Hematopoietic multipotent progenitor cell (in vitro differentiated cells): ENCODE measurements at regions not wholly inside any gene's neighbourhood (a gene's known extent, or its start where the extent isn't known, plus 50 kb on each side); places are given as distances from the start of the nearest gene placed in this dataset.

ENCODE experiments used
- DNase-seq, 3 donors: peaks; one replicate each; pipeline ENCODE4 v3.0.0-alpha.2; 2011 to 2015; ENCODE audit warnings: low read depth in 2 of 3, low spot score in 2 of 3

DNA sequence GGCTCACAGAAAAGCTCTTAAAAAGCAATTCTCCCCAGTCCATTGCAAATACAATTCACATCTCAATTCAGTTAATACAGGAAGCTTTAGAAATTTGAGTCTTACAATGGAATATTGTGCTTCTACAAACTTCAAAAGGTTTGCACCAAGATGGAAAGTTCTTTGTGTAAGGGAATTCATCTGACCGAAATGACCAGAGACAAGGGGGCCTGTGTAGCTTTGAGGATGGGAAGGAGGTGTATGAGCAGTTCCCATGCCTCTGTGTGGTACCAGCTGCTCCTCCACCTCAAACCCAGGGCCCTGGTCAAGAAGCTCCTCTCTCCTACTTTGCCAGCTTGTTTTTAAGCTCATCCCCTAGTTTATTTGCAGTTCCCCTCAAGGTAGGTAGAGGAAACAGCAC lies 312.8 kb upstream of the PKDCC start:
- DNase-seq: no peak

- peak in 1 of 3 donors; percentile 24 for DNase-seq
Observed at GRCh38 chr2:41735476-41735875, 312.3 kb upstream of the PKDCC start.

GRCh38 chr2:41736105-41736567 lies 311.7 kb upstream of the PKDCC start:
- DNase-seq: peak in 2 of 3 donors; percentile 42 to 79

DNA sequence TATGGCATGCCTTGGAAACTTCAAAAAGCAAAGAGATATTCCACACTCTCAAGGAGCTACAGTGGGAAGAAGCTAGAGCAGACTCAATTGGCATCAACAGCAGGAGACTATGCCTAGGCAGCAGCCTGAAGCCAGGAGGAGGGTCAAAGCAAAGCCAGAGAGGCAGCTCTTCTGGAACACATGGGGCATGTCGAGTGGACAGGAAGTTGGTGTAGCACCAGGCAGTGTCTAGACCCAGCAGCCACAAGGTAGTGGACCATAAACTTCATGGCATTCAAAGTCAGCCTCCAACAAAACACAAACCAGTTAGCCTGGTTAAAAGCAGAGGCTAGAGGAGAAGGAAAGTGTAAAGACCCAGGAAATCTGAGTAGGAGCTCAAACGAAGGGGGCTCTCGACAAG lies 311.2 kb upstream of the PKDCC start:
- no peak for DNase-seq

- DNase-seq: no peak
Observed at GRCh38 chr2:41737888-41738287, 309.9 kb upstream of the PKDCC start.

DNA sequence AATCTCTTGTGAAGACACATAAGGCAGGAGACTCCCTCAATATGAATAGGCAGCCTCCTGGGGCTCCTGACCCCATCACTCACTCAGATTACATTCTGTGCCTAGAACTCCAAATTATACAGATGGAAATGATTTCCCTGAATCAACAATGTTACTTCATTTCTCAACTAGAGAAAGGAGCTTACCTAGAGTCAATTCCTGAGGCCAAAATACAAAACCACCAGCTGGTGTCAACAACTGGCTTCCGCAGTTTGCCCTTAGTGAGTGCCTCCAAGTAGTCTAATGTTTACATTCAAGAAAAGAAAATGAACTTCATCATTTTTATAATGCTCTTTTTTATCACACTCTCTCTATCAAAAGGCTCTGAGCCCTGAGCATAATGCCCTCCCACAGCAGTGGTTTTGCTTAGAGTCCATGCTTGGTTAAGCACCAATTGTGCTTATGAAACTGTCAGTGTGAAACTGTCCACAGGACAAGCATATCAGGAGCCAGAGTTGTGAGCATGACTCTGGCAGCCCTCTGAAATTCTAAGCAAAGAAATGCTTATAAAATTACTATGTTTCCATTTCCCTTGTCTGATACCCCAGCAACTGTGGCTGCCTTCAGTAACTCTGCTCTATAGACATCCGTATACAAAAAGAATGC lies 305.7 kb upstream of the PKDCC start:
- DNase-seq: no peak

GRCh38 chr2:41743324-41743723 lies 304.5 kb upstream of the PKDCC start:
- no peak for DNase-seq

DNA sequence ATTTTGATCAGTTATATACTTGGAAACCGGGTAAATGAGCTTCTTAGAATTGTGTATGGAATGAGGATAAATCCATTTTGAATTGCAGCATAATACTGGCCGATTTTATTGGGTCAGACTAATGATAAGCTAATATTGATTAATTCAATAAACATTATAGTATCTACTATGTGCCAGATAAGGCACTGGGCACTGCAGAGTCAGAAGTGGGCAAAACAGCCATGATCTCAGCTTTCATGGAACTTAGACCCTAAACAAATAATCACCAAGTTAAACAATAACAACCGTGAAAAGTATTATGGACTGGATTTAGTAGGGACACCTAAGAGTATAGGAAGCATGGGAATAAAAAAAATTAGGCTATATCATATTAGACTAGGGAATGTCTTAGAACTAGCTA lies 297.0 kb upstream of the PKDCC start:
- DNase-seq: no peak

DNA sequence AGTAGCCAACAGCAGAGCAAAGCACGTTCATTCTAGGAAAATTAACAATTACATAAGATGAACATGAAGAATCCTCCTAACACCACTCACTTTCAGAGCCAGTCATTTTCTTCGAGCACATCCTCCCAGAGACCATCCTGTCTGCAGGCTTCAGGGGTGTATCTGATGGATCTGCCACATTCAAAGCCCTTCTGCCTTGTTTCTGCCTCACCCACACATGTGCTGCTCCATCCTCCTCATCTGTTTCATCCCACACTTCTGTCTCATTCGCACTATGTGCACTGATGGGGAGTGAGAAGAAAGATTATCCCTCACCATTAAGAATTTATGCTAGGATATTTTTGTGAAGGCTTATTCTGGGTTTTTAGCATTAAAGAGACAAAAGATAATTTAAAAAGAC lies 287.9 kb upstream of the PKDCC start:
- DNase-seq: no peak

- no peak for DNase-seq
Observed at GRCh38 chr2:41763141-41763540, 284.7 kb upstream of the PKDCC start.

DNA sequence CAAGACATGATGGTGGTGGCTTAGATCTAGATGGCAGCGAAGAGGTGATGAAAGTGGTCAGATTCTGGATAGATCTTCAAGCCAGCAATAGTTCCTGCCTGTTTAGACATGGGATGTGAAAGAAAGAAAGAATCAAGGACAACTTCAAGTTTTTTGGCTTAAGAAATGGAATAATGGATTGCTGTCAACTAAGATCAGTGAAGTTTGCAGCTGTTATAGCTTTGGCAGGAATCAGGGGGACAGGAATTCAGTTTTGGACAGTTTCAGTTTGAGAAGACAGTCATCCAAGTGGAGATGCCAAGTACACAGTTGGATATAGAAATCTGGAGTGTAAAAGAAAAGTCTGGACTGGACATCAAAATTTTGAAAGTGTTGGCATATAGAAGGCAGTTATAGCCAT lies 283.7 kb upstream of the PKDCC start:
- DNase-seq: no peak

DNA sequence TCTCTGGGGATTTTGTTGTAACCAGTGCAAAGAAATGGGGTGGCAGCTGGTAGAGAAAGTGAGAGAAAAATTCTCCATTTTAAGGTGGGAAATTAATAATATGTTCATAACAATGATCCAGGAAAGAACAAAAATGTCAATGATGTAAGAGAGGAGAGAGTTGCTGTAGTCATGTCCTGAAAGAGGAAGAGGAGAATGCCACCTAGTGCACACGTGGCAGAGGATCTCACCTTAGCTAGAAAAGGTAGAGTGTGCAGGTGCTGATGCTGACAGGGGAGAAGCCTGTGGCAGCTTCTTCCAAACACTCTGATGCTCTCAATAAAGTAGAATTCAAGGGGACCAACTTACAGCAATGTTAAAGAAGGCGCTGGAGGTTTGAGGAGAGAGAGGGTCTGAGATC lies 282.9 kb upstream of the PKDCC start:
- no peak for DNase-seq

DNA sequence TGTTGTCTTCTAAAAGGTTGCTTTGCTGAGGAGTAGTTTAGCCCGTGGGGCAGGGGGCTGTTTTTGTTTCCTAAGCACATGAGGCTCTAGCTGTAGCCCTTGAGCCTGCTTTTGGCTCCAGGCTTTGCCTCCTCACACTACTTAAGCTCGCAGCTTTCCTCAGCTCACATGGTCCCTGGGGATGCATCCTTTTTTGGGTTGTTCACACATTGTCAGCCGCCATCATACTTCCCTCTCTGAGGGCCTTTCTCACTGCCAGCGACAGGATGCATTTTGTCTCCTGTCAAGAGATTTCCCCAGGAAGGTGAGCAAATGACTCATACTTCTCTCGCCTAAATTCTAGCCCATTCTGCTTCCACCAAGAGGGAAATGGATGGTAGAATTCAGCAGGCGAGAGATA lies 279.5 kb upstream of the PKDCC start:
- DNase-seq: no peak

DNA sequence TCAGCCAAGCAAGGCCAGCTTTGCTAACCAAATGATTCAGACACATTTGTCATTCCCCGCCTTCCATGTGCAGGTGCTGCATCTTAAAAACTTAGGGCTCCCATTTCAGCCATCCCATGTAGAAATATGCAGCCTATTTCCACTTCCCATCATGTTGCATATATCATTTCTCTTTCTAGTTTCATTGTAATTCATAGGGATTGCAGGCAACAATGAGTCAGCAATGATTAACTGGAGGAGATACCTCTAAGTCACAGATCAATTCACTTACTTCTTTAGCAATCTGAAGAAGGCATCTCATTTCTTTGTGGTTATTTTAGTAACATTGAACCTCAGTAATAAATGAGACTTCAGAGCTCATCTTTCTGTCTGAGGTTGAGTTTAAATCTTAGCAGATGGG lies 276.1 kb upstream of the PKDCC start:
- no peak for DNase-seq

GRCh38 chr2:41772697-41773096 lies 275.1 kb upstream of the PKDCC start:
- DNase-seq: no peak

DNA sequence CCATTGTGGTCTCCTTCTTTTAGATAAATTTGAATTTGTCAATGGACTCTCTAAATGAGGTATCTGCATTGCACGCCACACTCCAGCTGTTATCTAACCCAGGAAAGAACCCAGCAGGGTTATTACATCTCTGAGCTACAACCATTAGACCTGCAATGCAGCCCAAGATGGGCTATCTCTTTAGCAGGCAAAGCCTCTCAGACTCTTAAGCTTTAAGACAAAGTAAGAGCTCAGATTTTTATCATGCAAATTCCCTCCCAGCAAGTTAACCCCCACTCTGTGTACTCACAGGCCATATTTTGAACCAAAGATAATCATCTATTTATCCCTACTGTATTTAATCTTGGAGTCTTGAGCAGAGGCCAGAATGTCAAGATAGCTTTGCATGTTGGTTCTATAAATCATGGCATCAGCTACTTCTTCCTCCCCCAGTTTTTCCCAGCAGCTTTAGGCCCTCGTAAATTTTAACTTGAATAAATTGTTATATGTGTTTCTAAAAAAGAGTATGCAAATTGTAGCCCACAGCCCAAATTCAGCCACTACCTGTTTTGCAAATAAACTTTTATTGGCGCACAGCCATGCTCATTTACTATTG lies 273.7 kb upstream of the PKDCC start:
- no peak for DNase-seq

DNA sequence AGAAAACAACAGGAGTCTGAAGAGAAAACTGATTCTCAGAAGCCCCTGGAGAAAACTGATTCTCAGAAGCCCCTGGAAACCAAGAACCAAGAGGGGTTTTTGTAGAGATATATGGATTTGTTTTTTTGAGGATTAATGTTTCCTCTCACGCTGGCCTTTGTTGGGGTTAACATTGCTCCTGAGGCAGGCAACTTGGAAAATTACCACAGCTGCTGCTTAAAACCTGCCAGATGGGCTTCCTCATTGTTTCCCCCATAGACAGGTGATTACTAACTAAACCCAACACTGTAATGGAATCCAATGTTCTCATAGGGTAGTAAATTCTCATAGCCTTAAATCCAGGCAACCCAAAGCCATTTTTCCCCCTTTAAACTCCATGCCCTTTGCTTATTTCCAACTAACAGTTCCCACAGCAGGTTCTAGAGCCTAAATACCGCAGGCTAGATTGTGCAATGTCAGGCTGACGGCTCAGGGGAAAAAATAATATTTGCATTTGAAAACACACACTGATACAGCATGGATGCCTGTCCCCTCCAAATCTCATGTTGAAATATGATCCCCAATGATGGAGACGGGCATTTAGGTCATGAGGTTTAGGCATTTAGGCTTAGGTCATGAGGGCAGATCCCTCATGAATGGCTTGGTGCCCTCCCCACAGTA lies 272.3 kb upstream of the PKDCC start:
- no peak for DNase-seq

GRCh38 chr2:41779888-41780287 lies 267.9 kb upstream of the PKDCC start:
- peak in 1 of 3 donors; percentile 26 for DNase-seq

DNA sequence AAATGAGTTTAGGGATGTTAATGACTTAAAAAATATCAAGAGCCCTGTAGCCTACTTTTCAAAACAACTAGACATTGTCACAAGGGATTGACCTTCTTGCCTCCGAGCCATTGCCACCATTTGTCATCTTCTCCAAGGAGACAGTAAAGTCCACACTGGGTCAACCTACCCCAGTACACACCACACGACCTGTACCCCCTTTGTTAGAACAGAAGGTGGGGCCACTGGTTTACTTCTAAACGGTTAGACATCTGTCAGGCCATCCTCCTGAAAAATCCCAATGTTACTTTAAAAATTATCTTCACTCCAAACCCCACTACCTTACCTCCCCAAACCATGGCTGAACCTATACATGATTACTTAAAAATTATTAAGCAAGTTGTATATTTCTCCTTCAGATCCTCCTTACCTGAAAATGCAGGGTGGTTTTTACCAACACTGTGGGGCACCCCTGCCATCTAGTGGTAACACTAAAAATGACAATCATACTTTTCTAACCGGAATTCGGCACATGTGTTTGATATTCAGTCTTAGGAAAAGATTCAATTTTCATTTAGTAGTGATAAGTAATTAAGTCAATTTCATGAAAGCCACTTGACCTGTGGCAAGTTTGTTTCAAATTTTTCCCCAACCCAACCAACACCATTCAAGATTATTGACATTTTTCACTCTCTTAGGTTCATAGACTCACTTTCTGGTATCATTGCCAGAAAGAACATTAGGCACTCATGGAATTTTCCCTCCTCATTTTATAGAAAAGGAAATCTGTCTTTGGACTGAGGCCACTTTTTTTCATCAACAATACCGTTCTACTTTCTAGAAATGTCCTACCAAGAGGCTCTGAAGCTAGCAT lies 265.3 kb upstream of the PKDCC start:
- DNase-seq: peak; percentile 5 to 58 (median 22)

DNA sequence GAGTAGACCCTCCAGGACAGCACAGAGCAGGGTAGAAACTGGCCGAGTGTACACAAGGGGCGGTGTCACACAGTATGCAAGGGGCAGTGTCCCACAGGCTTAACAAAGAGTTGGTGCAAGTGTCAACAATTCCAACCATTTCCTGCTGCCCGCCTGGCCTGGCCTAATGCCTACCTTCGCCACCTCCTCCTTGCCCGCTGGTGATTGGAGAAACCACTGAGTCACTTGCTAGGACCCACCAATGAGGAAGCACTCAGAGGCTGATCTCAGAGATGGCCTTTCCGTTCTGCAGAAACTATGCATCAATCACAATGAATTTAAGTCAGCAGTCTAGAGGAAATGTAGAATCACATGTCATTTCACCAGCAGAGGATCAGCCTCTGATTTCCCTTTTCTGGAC lies 263.3 kb upstream of the PKDCC start:
- DNase-seq: no peak

GRCh38 chr2:41785251-41786022 lies 262.4 kb upstream of the PKDCC start:
- DNase-seq: no peak
